H1 (cell line): ENCODE measurements at regions not wholly inside any gene's neighbourhood (a gene's known extent, or its start where the extent isn't known, plus 50 kb on each side); places are given as distances from the start of the nearest gene placed in this dataset.

Experiments used
- GTF2F1 ChIP-seq: IDR thresholded peaks from 2 replicates; pipeline ENCODE4 v1.6.1; 2012; ENCODE audit warnings: low read depth, low read length, improper control_type of control experiment, borderline replicate concordance
- SAP30 ChIP-seq: fragments of 300-600 bp; sonication (generic); IDR thresholded peaks from 2 replicates; pipeline ENCODE4 v1.7.1; 2012; ENCODE audit warnings: low read length, moderate library complexity, mild to moderate bottlenecking, inconsistent platforms; ENCODE audit not compliant: insufficient read depth, insufficient replicate concordance
- SIRT6 ChIP-seq: IDR thresholded peaks from one replicate; pipeline ENCODE4 v1.7.1; 2012; ENCODE audit warnings: low read length, inconsistent platforms

- TF ChIP-seq GTF2F1 = no peak
- TF ChIP-seq SIRT6 = no peak
- TF ChIP-seq SAP30 = no peak
These were observed 313.1 kb downstream of the C11orf87 start (continued) for GRCh38 chr11:109735128-109735527.
